ENCODE measurements at regions not wholly inside any gene's neighbourhood (a gene's known extent, or its start where the extent isn't known, plus 50 kb on each side); places are given as distances from the start of the nearest gene placed in this dataset.

GRCh38 chr15:95176794-95177577 lies 945.6 kb downstream of the MCTP2 start:
- no peak for TF ChIP-seq CTCF (IDR thresholded peaks at IDR 0.05; ENCODE audit: low read depth, low read length, poor library complexity, severe bottlenecking)
- no peak for TF ChIP-seq EZH2phosphoT487 (IDR thresholded peaks at IDR 0.05; ENCODE audit: borderline replicate concordance, low read length)

All from DOHH2 (cell line).